GM12873 (cell line): ENCODE measurements at regions not wholly inside any gene's neighbourhood (a gene's known extent, or its start where the extent isn't known, plus 50 kb on each side); places are given as distances from the start of the nearest gene placed in this dataset.

ENCODE experiments used
- CTCF ChIP-seq: IDR thresholded peaks from 2 replicates; pipeline ENCODE4 v1.5.1; 2012; ENCODE audit warnings: low read depth, mild to moderate bottlenecking, moderate library complexity, low read length, control low read depth; ENCODE audit not compliant: insufficient read depth; ENCODE audit errors: missing control alignments

- TF ChIP-seq CTCF = no peak
Measured at GRCh38 chr5:54671111-54671531, 153.6 kb downstream of the SNX18 start.

- TF ChIP-seq CTCF = no peak
Measured at GRCh38 chr5:54670281-54670680, 152.7 kb downstream of the SNX18 start.

- TF ChIP-seq CTCF = no peak
Measured at GRCh38 chr5:54669845-54670244, 152.3 kb downstream of the SNX18 start.

- TF ChIP-seq CTCF = no peak
Measured at GRCh38 chr5:54669285-54669684, 151.7 kb downstream of the SNX18 start.

- TF ChIP-seq CTCF = no peak
Measured at GRCh38 chr5:54668096-54668495, 150.5 kb downstream of the SNX18 start.

GRCh38 chr5:54667136-54667535 is 149.6 kb downstream of the SNX18 start:
- no peak for TF ChIP-seq CTCF

- TF ChIP-seq CTCF = no peak
Measured at GRCh38 chr5:54663866-54664265, 146.3 kb downstream of the SNX18 start.

- no peak for TF ChIP-seq CTCF
Measured at GRCh38 chr5:54661111-54661510, 143.6 kb downstream of the SNX18 start.
